ENCODE measurements at regions not wholly inside any gene's neighbourhood (a gene's known extent, or its start where the extent isn't known, plus 50 kb on each side); places are given as distances from the start of the nearest gene placed in this dataset.

DNA sequence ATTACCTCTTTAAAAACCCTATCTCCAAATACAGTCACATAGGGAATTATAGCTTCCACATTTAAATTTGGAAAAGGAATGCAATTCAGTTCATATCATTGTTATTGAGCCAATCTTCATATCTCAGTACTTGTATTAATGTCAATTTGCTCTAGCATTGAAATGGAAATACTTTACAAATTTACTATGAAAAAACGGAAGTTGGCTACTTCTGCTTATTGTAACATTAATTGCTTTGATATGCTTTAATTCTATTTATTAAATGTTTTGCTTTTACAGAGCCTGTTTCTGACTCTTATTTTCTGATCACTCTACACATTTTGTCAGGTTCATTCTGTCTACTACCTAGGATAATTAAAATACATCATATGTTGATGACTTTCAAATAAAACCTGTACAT lies 412.6 kb downstream of the KCNJ3 start:
- no peaks in the 10 kb centered on the region for H3K4me1 ChIP-seq (ENCODE audit: control insufficient read depth, insufficient read depth, low read length)
- H3K36me3 ChIP-seq (ENCODE audit: control insufficient read depth, insufficient read depth, low read length) = no peaks in the 10 kb centered on the region
- no peaks in the 10 kb centered on the region for H3K9me3 ChIP-seq (ENCODE audit: control insufficient read depth, low read length)
- no peak overlapping the region for H3K9ac ChIP-seq (ENCODE audit: low read length)
- no peaks in the 10 kb centered on the region for H3K27me3 ChIP-seq (ENCODE audit: control insufficient read depth, insufficient read depth, low read length)
- no peak overlapping the region for H3K4me3 ChIP-seq (ENCODE audit: low read length)

DNA sequence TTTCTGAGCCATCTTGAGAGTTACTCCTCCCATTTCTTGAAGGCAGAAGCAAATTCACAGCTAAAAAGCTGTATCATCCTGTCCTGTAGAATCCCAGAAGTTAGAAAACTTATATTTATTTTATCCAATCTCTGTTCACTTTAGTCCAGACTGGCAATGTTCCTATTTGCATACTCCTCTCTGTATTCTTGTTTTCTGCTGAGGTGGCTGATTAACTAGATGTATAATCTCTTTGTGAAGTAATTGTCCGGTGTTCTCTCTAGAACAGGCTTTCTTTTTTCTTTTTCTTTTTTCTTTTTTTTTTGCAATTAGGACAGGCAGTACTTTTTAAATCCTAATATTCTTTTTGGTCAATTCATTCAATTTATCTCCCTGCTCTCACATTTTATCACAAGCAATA lies 411.0 kb downstream of the KCNJ3 start:
- Histone ChIP-seq H3K4me1 (ENCODE audit: control insufficient read depth, insufficient read depth, low read length) (no peaks in the 10 kb centered on the region), H3K4me3 (ENCODE audit: low read length) (no peak overlapping the region), H3K9ac (ENCODE audit: low read length) (no peak overlapping the region), H3K27me3 (ENCODE audit: control insufficient read depth, insufficient read depth, low read length) (no peaks in the 10 kb centered on the region), H3K36me3 (ENCODE audit: control insufficient read depth, insufficient read depth, low read length) (no peaks in the 10 kb centered on the region), H3K9me3 (ENCODE audit: control insufficient read depth, low read length) (no peaks in the 10 kb centered on the region)

DNA sequence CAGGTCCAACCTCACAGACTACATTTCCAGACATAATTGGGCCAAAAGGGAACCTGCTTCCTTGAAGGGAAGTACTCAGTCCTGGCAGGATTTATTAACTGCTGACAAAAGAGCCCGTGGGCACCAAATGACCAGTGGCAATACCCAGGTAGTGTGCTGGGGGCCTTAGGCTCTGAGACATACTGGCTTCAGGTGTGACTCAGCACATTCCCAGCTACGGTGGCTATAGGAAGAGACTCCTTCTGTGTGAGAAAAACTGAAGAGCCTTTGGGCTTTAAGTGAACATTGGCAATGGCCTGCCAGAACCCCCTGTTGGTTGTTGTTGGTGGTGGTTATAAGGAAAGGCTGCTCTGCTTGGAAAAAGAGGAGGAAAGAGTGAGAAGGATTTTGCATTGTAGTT lies 401.8 kb downstream of the KCNJ3 start:
- Histone ChIP-seq H3K9me3 (ENCODE audit: control insufficient read depth, low read length) (no peaks in the 10 kb centered on the region), H3K9ac (ENCODE audit: low read length) (no peak overlapping the region), H3K27me3 (ENCODE audit: control insufficient read depth, insufficient read depth, low read length) (no peaks in the 10 kb centered on the region), H3K4me3 (ENCODE audit: low read length) (no peak overlapping the region), H3K4me1 (ENCODE audit: control insufficient read depth, insufficient read depth, low read length) (peaks cover 6% of the 10 kb centered on the region), H3K36me3 (ENCODE audit: control insufficient read depth, insufficient read depth, low read length) (no peaks in the 10 kb centered on the region)

DNA sequence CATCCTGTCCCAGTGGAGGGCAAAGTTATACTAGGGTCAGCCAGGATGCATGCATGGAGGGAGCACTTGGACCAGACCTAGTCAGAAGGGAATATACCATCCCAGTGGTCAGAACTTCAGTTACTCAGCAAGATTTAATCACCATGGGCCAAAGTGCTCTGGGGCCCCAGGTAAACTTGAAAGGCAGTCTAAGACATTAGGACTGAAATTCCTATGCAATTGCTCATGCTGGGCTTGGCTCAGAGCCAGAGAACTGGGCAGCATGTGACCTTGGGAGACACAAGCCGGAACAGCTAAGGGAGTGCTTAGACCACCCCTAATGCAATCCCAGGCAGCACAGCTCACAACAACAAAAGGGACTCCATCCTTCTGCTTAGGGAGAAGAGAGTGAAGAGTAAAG lies 401.3 kb downstream of the KCNJ3 start:
- Histone ChIP-seq H3K9ac (ENCODE audit: low read length) (no peak overlapping the region), H3K9me3 (ENCODE audit: control insufficient read depth, low read length) (no peaks in the 10 kb centered on the region), H3K36me3 (ENCODE audit: control insufficient read depth, insufficient read depth, low read length) (no peaks in the 10 kb centered on the region), H3K4me1 (ENCODE audit: control insufficient read depth, insufficient read depth, low read length) (peaks cover 6% of the 10 kb centered on the region), H3K4me3 (ENCODE audit: low read length) (no peak overlapping the region), H3K27me3 (ENCODE audit: control insufficient read depth, insufficient read depth, low read length) (no peaks in the 10 kb centered on the region)

DNA sequence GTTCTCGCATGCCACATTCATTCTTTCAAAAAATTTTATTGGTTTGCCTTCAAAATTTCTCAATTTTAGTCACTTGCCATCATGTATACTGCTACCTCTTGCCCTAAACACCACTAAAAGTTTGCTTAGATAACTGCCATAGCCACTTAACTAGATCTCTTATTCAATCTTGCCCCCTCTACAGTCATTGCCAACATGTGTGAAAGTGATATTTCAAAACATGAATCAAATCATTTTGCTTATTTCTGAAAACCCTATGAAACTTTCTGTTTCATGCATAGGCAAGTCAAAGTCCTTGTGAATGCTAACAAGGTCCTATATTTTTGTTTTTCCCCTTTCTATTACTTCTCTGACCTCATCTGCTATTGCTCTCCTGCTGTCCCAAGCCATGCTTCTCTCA lies 397.1 kb downstream of the KCNJ3 start:
- H3K36me3 ChIP-seq (ENCODE audit: control insufficient read depth, insufficient read depth, low read length) = no peaks in the 10 kb centered on the region
- H3K4me1 ChIP-seq (ENCODE audit: control insufficient read depth, insufficient read depth, low read length) = peaks cover 6% of the 10 kb centered on the region

DNA sequence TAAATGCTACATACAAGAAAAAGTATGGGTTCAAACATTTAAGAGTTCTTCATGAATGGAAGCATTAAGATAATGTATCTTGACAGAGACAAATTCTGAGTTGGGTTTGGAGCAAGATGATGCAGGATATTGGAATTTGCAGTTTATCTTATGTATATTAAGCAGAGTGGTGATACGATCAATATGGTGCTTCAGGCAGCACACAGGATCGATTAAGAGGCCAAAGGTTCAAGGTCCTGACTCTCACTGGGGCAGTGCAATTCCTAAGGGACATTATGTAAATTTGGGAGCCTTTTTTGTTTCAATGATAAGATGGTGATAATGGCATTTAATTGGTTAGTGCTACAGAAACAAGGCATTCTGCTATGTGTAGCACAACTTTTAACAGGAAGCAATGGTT lies 381.9 kb downstream of the KCNJ3 start:
- H3K9ac ChIP-seq (ENCODE audit: low read length) = no peak overlapping the region
- H3K9me3 ChIP-seq (ENCODE audit: control insufficient read depth, low read length) = no peaks in the 10 kb centered on the region
- H3K27me3 ChIP-seq (ENCODE audit: control insufficient read depth, insufficient read depth, low read length) = no peaks in the 10 kb centered on the region
- H3K4me1 ChIP-seq (ENCODE audit: control insufficient read depth, insufficient read depth, low read length) = no peaks in the 10 kb centered on the region
- no peaks in the 10 kb centered on the region for H3K36me3 ChIP-seq (ENCODE audit: control insufficient read depth, insufficient read depth, low read length)
- H3K4me3 ChIP-seq (ENCODE audit: low read length) = no peak overlapping the region

More for the DNA sequence above, 397.1 kb downstream of the KCNJ3 start:
- no peaks in the 10 kb centered on the region for H3K27me3 ChIP-seq (ENCODE audit: control insufficient read depth, insufficient read depth, low read length)
- no peak overlapping the region for H3K4me3 ChIP-seq (ENCODE audit: low read length)
- H3K9ac ChIP-seq (ENCODE audit: low read length) = no peak overlapping the region
- no peaks in the 10 kb centered on the region for H3K9me3 ChIP-seq (ENCODE audit: control insufficient read depth, low read length)

DNA sequence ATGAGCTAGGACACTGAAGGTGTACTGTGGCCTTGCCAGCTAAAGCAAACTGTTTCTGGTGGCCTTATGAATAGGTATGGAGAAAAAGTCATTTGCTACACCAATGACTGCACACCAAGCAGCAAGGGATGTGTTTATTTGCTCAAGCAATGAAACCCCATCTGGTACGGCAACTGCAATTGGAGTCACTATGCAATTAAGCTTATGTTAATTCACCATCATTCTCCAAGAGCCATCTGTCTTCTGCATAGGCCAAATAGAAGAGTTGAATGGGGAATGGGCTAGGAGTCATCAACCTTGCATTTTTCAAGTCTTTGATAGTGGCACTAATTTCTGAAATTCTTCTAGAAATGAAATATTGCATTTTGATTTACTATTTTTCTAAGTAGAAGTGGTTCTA lies 372.0 kb downstream of the KCNJ3 start:
- Histone ChIP-seq H3K36me3 (ENCODE audit: control insufficient read depth, insufficient read depth, low read length) (no peaks in the 10 kb centered on the region), H3K4me1 (ENCODE audit: control insufficient read depth, insufficient read depth, low read length) (no peaks in the 10 kb centered on the region), H3K9ac (ENCODE audit: low read length) (no peak overlapping the region), H3K4me3 (ENCODE audit: low read length) (no peak overlapping the region), H3K9me3 (ENCODE audit: control insufficient read depth, low read length) (no peaks in the 10 kb centered on the region), H3K27me3 (ENCODE audit: control insufficient read depth, insufficient read depth, low read length) (no peaks in the 10 kb centered on the region)

DNA sequence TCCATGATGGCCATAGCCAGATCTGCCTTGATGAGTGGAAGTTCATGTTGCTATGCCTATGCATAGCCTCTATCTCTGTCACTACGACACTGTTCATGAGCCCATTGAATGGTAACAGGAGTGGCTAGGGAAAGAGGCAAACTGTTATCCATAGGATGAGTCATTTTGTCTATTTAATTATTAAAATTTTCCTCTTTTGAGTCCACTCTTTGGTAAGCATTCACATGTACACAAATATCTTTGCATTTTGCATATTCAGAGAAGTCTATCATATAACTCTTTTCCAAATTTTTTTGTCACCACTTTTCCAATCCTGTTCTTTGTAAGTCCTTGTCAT lies 364.4 kb downstream of the KCNJ3 start:
- no peaks in the 10 kb centered on the region for H3K9me3 ChIP-seq (ENCODE audit: control insufficient read depth, low read length)
- H3K4me1 ChIP-seq (ENCODE audit: control insufficient read depth, insufficient read depth, low read length) = no peaks in the 10 kb centered on the region
- no peak overlapping the region for H3K9ac ChIP-seq (ENCODE audit: low read length)
- H3K27me3 ChIP-seq (ENCODE audit: control insufficient read depth, insufficient read depth, low read length) = no peaks in the 10 kb centered on the region
- no peaks in the 10 kb centered on the region for H3K36me3 ChIP-seq (ENCODE audit: control insufficient read depth, insufficient read depth, low read length)
- no peak overlapping the region for H3K4me3 ChIP-seq (ENCODE audit: low read length)

DNA sequence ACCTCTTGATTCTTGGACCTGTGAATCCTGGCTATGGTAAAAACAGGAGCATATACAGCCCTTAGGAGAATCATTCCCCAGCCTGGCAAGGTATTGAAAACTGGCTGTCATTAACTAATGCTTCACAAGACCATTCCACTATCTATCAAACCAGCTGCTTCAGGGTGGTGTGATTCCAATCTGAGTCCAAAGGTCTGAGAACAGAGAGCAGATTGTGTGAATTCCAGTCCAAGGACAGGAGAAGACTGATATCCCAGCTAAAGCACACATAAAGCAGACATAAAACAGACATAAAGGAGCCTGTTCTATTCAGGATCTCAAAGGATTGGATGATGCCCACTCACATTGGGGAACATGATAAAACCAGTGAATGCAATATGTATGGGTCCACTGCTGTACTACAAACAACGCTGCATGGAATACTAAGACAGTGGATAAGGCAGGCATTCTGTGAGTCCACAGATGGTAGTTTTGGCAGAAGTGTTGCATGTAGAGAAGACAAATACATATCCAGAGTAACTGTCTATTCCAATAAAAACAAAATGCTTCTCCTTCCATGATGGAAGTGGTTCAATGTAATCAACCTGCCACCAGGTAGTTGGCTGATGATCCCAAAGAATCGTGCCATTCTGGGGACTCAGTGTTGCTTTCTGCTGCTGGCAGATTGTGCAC lies 363.9 kb downstream of the KCNJ3 start:
- H3K9me3 ChIP-seq (ENCODE audit: control insufficient read depth, low read length) = no peaks in the 10 kb centered on the region
- H3K9ac ChIP-seq (ENCODE audit: low read length) = no peak overlapping the region
- H3K4me1 ChIP-seq (ENCODE audit: control insufficient read depth, insufficient read depth, low read length) = no peaks in the 10 kb centered on the region
- no peak overlapping the region for H3K4me3 ChIP-seq (ENCODE audit: low read length)
- H3K27me3 ChIP-seq (ENCODE audit: control insufficient read depth, insufficient read depth, low read length) = no peaks in the 10 kb centered on the region
- no peaks in the 10 kb centered on the region for H3K36me3 ChIP-seq (ENCODE audit: control insufficient read depth, insufficient read depth, low read length)

DNA sequence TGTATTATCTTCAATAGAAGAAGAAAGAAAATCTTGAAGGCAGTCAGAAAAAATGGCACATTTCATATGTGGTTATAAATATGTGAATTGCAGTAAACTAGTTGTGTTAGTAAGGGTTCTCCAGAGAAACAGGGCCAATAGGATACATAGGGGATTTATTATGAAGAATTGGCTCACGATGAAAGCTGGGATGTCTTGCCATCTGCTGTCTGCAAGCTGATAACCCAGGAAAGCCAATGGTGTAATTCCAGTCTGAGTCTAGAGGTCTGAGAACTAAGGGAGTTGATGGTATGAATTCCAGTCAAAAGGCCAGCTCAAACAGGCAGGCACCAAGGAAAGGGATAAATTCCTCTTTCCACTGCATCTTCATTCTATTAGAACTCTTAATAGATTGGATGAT lies 362.4 kb downstream of the KCNJ3 start:
- Histone ChIP-seq H3K27me3 (ENCODE audit: control insufficient read depth, insufficient read depth, low read length) (no peaks in the 10 kb centered on the region), H3K9me3 (ENCODE audit: control insufficient read depth, low read length) (no peaks in the 10 kb centered on the region), H3K36me3 (ENCODE audit: control insufficient read depth, insufficient read depth, low read length) (no peaks in the 10 kb centered on the region), H3K4me3 (ENCODE audit: low read length) (no peak overlapping the region), H3K9ac (ENCODE audit: low read length) (no peak overlapping the region), H3K4me1 (ENCODE audit: control insufficient read depth, insufficient read depth, low read length) (no peaks in the 10 kb centered on the region)

DNA sequence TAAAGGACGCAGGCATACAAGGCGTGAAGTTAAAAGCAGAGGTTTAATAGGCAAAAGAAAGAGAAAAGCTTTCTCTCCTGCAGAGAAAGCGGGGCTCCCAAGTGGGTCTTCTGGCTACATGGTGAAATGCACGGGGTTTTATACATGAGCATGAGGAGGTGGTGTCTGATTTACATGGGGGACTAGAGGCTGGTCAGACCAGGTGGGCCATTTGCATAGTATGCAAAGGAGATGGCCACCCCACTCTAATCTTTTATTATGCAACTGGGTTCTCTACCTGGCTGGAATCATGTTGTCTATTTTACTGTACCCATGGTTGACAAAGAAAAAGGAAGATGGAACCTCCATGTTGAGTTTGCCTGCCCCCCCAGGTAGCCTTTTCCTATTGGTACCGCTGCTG lies 356.2 kb downstream of the KCNJ3 start:
- H3K4me1 ChIP-seq (ENCODE audit: control insufficient read depth, insufficient read depth, low read length) = no peaks in the 10 kb centered on the region
- no peaks in the 10 kb centered on the region for H3K36me3 ChIP-seq (ENCODE audit: control insufficient read depth, insufficient read depth, low read length)
- no peak overlapping the region for H3K4me3 ChIP-seq (ENCODE audit: low read length)
- H3K27me3 ChIP-seq (ENCODE audit: control insufficient read depth, insufficient read depth, low read length) = no peaks in the 10 kb centered on the region
- no peak overlapping the region for H3K9ac ChIP-seq (ENCODE audit: low read length)
- no peaks in the 10 kb centered on the region for H3K9me3 ChIP-seq (ENCODE audit: control insufficient read depth, low read length)

DNA sequence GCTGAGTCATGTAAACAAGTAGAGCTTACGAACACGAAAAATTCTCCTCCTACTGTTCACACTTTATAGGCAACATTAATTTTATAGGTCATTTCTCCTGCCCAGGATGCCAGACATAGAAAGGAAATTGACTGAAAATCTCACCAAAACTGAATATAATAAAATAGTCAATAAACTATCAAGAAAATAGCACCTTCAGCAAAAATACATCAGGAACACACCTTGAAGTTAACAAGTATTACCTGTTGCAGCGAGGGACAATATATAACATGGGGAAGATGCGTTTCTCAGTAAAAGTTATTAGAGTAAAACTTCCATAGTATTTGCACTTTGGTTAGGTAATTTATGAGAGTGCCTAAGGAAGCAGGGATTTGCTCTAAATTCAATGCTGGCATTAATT lies 344.6 kb downstream of the KCNJ3 start:
- Histone ChIP-seq H3K4me3 (ENCODE audit: low read length) (no peak overlapping the region), H3K9me3 (ENCODE audit: control insufficient read depth, low read length) (no peaks in the 10 kb centered on the region), H3K4me1 (ENCODE audit: control insufficient read depth, insufficient read depth, low read length) (no peaks in the 10 kb centered on the region), H3K36me3 (ENCODE audit: control insufficient read depth, insufficient read depth, low read length) (no peaks in the 10 kb centered on the region), H3K27me3 (ENCODE audit: control insufficient read depth, insufficient read depth, low read length) (no peaks in the 10 kb centered on the region), H3K9ac (ENCODE audit: low read length) (no peak overlapping the region)

DNA sequence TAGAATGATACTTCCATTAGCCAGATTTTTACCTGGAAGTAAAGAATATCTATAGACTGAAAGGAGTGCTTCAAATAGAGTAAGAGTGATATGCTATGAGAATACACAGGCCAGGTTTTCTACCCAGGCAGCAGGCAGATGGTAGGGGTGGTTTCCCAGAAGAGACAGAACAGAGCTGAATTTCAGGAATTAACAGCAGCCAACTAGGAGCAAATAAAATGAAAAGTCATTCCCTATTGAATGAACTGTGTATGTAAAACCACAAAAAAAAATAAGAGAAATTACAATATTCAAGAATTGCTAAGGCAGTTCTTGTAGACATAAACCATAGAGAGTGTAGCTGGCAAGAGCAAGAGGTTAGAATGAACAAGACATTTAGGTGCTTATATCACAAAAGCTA lies 336.8 kb downstream of the KCNJ3 start:
- Histone ChIP-seq H3K4me1 (ENCODE audit: control insufficient read depth, insufficient read depth, low read length) (no peaks in the 10 kb centered on the region), H3K4me3 (ENCODE audit: low read length) (no peak overlapping the region), H3K9me3 (ENCODE audit: control insufficient read depth, low read length) (no peaks in the 10 kb centered on the region), H3K36me3 (ENCODE audit: control insufficient read depth, insufficient read depth, low read length) (no peaks in the 10 kb centered on the region), H3K27me3 (ENCODE audit: control insufficient read depth, insufficient read depth, low read length) (no peaks in the 10 kb centered on the region), H3K9ac (ENCODE audit: low read length) (no peak overlapping the region)
